Hypothalamus (tissue), 51 donors: ENCODE measurements at regions not wholly inside any gene's neighbourhood (a gene's known extent, or its start where the extent isn't known, plus 50 kb on each side); places are given as distances from the start of the nearest gene placed in this dataset.

Experiments
- DNase-seq, 51 donors: peaks; one replicate each; lab custom pipeline; 2025; lab: John Stamatoyannopoulos, UW

DNA sequence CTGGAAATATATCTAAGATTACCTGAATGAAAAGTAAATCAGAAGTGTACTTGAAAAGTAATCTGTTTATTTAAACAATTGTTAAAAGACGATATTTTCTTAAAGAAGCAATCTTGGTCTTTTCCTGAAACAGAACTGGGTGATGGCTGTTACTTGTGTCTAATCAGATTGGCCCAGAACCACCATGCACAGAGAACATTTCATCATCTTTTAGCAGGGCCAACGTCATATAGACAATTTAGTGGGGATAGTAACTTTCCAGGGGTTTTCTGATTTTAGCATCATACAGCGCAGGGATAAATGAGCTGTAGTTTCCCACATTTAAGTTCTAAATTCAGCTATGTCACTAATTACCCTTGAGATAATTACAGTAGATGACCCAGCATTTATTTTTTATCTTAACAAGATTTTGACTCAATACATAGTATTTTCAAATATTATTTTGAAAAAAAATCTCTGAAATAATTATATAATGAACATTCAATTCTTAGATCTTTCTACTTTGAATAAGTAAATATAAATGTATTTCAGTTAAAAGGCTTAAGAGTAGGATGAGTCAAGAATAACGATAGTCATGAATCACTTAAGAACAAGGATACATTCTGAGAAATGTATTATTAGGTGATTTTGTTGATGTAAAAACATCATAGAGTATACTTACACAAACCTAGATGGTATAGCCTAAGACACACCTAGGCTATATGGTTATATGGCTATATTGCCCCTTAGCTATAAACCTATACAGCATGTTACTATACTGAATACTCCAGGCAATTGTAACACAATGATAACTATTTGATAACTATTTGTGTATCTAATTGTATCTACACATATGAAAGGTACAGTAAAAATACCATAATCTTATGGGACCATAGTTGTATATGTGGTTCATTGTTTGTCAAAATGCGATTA, 103.8 kb upstream of the MME start:
- no peak for DNase-seq

DNA sequence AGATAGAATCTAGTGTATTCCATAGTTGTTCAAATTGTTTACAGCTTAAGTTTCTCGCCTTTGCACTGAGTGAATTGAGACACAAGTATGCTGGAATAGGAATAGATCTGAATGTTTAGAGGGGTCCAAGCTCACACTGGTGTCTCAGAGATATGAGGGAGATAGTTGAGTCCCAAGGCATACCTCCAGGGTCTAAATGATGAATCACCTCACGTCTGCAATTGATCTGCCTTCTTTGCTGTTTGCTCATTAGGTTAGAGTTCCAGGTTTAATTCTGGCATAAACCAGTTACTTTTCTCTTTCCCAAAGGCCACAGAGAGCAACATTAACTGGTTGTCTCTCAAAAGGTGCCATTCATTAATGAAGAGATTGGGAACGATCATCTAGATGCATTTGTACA, 106.3 kb upstream of the MME start:
- DNase-seq: no peak

DNA sequence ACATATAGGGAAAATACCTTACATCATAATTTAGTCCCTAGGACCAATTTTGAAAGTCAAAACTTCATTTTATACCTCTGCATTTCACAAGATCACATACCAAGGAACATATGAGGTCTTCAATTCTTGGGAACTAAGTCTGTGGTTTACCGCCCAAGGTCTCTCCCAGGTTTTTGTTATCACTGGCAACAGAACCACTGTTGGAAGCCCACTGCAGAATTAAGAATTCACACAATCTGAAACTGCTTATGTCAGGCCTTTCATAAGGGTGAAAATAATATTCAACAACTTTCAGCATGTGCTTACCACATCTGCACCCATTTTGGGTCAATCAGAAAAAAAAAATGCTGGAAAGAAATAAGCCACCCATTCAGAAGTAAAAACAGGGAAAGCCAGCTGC, 107.2 kb upstream of the MME start:
- DNase-seq: no peak

DNA sequence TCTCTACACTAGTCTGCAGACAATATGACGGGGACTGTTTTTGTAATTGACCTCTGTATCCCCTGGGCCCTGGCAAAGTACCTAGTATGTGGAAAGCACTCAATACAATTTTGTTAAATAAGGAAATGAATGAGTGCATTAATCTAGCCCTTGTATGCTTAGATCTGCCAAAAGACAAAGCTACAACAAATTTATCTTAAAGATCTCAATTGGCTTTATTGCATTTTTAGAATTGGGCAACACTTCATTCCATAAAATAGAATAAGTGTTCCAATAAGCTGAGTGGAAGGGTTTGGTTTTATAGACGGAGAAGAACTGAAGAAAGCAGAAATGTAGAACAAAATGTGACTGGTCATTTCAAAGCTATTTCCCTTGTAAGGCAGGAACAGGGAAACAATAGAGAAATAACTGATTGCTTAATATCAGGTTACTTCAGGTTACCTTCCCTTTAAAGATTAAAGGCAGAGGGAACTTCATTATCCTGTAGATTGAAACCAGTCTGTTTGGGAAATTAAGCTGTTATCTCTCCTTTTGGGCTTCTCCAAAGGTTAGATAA, 108.3 kb upstream of the MME start:
- no peak for DNase-seq

DNA sequence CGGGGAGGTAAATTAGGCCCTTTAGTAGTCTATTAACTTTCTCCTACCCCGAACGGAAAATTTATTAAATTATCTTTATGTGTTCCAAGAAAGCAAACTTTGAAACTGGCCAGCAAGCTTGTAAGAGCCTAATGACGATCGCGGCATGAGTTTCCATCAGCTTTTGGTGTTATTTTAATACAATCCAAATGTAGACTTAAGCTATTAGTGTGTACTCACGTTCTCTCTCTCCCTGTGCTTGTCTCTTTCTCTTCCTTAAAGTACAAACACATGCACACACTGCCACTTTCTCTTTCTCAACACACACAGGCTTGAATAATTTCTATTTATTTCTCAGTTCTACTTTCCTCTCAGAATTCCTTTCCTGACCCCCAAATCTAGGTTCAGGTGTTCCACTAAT, 108.8 kb upstream of the MME start:
- DNase-seq: no peak

DNA sequence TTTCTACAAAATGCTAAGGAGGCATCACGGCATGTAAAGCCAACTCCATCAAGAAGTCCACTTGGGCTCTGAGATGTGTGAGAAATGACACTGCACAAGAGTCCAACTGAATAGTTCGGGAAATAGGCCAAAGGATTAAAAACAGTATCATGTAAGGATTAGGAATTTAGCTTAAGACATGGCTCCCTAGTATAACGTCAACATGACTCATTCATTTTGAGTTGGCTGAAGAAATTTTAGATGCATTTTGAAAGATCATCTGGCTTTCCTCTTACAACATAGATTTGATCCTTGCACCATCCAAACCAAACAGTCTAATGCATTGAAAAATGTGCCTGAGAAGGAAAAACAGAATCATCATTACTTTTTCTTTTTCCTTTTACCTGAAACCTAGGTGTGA, 109.3 kb upstream of the MME start:
- no peak for DNase-seq

DNA sequence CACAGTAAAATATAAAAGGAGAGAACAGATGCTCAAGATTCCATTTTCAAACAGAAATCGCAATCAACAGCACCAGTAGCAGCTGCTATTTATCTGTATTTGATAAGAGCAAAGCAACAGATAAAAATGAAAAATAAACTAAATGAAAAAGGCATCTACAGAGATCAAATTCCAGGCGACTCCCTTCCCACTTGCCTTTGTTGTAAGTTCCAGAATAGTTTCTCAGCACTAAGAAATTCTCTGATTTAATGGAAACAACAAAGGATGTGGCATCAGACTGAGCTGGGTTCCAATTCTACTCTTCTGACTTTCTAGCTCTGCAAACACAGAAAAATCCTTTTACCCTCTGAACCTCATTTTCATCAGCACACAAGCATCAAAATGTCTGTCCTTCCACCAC, 110.8 kb upstream of the MME start:
- no peak for DNase-seq

DNA sequence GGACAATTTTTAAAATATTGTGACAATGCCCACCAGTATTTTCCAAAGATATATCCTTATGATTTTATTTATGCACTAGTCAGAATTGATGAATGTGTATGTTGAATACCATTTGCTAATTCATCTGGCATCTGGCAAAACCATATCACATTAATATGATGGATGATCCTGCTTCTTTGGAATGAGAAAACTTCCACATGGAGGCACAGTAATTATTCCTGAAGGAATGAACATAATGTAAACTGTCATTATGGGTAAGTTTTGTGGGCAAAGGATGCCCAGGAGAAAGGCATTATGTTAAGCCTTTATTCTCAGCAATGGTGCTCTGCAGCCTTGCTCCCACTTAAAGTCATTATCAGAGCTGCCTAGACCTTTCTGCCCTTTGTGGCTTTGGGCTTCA, 113.0 kb upstream of the MME start:
- no peak for DNase-seq

DNA sequence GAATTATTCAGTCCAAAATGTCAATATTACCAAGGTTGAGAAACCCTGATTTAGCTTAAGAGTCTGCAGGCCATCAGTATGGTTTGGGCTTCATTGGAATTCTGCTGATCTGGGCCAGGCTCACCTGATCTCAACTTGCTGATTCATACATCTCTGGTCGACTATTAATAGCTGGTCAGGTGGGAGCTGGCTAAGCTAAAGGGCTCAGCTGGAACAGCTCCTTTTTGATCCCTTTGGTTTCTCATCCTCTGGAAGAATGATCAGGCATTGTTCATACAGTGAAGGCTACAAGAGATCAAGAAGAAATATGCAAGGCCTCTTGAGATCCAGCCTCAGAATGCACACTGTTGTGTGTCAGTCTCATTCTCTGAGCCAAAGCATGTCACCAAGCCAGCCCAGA, 123.3 kb upstream of the MME start:
- DNase-seq: no peak

DNA sequence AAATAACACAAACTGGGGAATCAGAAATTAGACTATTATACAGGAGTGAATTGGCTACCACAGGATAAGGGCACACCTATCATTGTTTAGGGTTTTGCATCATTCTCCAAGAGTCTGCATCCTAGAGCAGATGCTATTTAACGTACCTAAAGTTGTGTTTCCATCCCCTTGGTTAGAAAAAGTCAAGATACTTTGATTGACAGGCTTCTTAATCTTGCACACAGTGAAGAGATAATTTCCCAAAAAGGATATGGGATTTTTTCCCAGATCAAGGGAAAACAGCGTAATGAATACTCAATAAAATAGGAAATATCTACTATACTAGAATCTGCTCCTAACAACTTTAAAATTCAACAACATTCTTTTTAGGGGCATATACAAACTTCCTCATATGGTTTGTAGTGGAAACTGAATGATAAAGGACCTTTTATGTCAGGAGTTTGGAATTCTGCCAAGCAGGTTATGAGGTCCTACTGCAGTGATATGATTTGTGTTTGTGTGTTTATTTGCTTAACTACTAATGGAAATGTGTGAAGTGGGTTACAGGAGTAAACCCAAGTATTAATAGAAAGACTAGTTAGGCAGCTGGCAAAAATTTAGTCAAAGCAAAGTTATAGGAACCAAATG, 124.1 kb upstream of the MME start:
- no peak for DNase-seq

DNA sequence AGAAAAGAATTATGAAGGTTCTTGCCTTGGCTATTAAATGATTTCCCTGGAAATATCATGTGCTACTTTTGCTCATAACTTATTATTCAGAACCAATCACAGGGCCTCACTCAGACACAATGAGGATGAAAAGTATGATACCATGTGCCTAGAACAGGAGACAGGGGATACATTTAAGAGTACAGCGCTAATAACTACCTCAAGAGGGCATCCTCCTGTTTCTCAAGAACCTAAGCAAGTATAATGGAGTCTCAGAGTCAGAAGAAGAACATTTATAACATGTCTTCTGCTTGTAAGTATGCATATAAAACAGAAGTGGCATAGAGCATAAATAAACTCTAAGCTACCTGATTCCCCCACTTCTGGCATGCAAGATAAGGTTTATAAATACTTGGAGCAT, 125.4 kb upstream of the MME start:
- DNase-seq: no peak

DNA sequence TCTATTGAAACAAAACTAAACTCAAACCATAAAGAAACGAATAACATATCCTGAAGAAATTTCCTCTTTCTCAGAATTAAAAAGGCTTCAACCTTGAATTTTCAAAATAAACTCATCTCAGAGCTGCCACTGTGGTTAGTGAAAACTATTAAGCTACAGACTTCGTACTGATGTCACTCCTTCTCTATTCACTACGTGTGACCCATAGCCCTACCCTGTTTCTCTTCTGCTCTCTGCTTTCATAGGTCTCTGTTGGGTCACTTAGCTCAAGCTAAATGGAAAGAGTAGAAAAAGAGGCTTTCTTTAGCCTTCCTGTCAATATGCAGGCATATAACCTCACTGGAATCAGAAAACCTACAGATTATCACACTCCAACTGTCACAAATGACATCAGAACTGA, 126.6 kb upstream of the MME start:
- DNase-seq: no peak

DNA sequence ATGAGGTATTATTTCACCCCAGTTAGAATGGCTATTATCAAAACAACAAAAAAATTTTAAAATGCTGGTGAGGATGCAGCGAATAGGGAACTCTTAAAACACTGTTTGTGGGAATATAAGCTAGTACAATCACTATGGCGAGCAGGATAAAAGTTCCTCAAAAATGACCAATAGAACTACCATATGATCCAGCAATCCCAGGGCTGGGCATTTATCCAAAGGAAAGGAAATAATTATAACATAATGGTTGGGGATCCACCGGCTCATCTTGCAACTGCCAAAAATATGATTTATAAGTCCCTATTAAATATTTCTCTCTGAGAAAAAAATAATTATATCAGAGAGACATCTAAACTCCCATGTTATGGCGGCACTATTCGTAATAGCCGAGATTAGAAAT, 127.6 kb upstream of the MME start:
- DNase-seq: no peak

DNA sequence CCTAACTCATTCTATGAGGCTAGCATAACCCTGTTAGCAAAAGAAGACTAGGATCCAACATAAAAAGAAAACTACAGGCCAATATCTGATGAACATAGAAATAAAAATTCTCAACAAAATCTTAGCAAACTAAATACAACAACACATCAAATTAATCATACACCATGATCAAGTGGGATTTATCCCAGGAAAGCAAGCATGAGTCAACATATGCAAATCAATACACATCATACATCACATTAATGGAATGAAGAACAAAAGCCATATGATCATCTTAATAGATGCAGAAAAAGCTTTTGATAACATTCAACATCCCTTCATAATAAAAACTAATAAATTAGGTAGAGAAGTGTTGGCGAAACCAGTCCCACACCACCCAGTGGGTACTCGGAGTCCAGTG, 136.1 kb upstream of the MME start:
- DNase-seq: no peak

DNA sequence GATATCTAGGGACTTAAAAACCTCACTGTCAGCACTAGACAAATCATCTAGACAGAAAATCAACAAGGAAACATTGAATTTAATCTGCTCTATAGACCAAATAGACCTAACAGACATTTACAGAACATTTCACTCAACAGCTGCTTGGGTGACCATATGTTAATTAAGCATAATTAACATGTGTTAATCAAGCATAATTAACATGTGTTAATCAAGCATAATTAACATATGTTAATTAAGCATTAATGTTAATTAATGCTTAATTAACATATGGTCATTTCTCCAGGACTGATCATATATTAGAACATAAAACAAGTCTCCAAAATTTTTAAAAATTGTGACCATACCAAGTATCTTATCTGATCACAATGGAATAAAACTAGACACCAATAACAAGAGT, 137.3 kb upstream of the MME start:
- DNase-seq: no peak

DNA sequence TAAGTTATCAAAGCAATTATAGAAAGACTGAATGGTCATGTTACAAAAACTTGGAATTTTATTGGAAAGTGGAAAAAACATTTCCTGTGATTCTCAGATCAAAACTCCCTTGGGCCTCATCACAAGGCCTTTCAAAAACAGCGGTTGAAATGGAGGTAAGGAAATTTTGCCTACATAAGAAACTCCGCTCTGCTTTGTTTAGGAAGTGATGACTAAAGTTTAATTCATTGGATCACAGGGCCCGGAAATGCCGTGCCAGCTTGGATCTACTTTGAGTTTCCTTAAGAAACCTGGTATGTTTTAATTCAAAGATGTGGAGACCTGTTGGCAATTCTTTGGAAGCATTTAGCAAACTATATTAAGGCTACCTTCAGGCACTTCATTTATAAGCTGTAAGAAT, 143.9 kb upstream of the MME start:
- DNase-seq: no peak

DNA sequence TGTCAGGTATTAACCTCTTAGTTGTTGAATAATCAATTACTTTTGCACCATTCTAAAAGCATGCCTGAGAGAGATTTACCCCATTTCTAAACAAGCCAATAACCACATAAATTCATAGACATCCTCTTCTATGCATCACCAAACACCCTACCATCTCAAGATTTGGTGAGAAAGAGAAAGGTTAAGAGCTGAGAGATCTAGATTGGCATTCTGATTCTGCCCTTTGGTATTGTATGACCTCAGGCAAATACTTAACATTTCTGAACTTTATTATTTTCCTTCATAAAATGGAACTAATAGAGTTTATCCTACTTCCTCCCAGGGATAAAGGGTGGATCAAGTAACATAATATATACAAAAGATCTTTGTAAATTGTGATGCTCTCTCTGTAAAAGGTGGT, 146.5 kb upstream of the MME start:
- DNase-seq: no peak

DNA sequence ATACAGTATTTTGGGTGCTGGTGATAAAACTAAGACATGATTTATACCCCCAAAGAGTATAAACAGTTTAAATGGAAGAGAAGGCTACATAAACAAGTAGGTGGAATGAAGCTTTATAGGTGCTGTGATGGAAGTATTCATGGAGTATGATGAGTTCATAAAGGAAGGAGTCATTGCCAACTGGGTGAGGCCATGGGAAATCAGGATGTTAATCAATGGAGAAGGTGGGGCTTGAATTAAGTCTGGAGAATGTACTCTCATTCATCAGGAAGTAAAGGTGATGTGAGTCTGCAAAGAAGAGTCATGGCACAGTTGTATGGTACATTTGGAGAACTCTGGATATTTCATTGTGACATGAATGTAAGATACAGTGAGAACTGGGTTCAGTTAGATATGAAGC, 147.5 kb upstream of the MME start:
- no peak for DNase-seq

DNA sequence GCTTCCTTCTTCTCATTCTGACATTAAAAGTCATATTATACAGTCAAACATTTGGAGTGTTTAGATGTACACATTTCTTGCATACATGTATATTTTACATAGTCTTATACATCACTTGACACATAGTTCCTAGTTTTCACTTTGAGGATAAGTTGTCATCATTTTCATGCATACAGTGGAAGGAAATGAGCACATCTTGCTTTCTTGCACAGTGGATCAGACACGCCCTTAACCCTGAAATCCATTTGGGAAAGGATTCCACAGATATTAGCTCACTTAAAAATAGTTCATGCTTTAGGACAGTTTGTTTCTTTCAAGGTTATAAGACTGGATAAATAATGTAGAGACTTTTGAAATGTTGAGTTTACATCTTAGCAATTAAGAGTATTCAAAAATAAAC, 148.6 kb upstream of the MME start:
- DNase-seq: no peak

DNA sequence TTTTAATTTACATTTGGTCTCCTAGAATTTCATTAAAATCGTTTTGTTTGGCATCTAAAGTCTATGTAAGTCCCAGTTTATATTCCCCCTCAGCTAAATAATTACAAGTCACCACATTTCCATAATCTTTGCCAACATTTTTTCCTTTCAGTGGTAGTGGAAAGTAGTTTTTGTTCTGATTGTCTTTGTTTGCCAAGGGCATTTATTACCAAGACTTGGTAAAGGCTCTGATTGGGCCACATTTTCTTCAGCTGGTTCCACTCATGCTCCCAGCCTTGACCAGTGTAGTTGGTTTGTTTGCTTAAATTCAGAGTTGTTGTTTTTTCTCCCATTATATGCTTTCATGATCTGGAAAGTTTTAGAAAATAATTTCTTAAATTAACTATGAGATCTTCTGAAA, 153.4 kb upstream of the MME start:
- DNase-seq: no peak

DNA sequence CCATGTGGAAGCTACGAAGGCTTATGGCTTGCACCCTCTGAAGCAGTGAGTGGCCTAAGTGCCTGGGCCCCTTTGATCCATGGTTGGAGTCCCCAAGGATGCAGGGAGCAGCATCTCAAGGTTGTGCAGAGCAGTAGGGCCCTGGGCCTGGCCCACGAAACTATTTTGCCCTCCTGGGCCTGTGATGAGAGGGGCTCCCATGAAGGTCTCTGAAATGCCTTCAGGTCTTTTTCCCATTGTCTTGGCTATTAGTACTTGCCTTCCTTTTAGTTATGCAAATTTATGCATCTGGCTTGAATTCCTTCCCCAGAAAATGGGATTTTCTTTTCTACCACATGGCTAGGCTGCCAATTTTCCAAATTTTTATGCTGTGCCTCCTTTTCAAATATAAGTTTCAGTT, 158.8 kb upstream of the MME start:
- no peak for DNase-seq

DNA sequence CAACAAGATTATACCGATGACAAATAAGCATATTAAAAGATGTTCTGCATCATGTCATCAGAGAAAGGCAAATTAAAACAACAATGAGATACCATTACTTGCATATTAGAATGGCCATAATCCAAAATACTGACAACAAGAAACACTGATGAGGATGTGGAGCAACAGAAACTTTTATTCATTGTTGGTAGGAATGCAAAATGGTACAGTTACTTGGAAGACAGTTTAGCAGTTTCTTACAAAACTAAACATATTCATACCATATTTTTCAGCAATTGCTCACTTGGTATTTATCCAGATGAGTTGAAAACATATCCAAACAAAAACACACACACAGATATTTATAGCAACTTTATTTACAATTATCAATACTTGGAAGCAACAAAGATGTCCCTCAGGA, 160.9 kb upstream of the MME start:
- DNase-seq: no peak
